HG03442 (cell line): ENCODE measurements at regions not wholly inside any gene's neighbourhood (a gene's known extent, or its start where the extent isn't known, plus 50 kb on each side); places are given as distances from the start of the nearest gene placed in this dataset.

Experiments used
- ATAC-seq: cut with Tn5 transposase; IDR thresholded peaks from one replicate; pipeline ENCODE4 v1.9.1; 2021; ENCODE audit warnings: mild to moderate bottlenecking, moderate library complexity; ENCODE audit not compliant: unreplicated experiment

- no peak for ATAC-seq
Measured at GRCh38 chr10:70966646-70967553, 78.5 kb upstream of the PCBD1 start.

GRCh38 chr10:70967591-70968587 lies 79.5 kb upstream of the PCBD1 start:
- peak; percentile 73 for ATAC-seq

GRCh38 chr10:70969188-70969587 lies 80.8 kb upstream of the PCBD1 start:
- ATAC-seq = no peak

GRCh38 chr10:70970830-70971229 lies 82.5 kb upstream of the PCBD1 start:
- no peak for ATAC-seq

GRCh38 chr10:70973275-70973674 lies 84.9 kb upstream of the PCBD1 start:
- no peak for ATAC-seq

- no peak for ATAC-seq
Measured at GRCh38 chr10:70974351-70974901, 86.1 kb upstream of the PCBD1 start.

GRCh38 chr10:70974920-70975319 lies 86.6 kb upstream of the PCBD1 start:
- no peak for ATAC-seq

- no peak for ATAC-seq
Measured at GRCh38 chr10:70976063-70976695, 87.8 kb upstream of the PCBD1 start.

GRCh38 chr10:70977625-70978024 lies 89.3 kb upstream of the PCBD1 start:
- ATAC-seq = no peak

- no peak for ATAC-seq
Measured at GRCh38 chr10:70978181-70978580, 89.8 kb upstream of the PCBD1 start.

- no peak for ATAC-seq
Measured at GRCh38 chr10:70978816-70979480, 90.6 kb upstream of the PCBD1 start.

- no peak for ATAC-seq
Measured at GRCh38 chr10:70980687-70981086, 92.3 kb upstream of the PCBD1 start.

GRCh38 chr10:70981171-70981836 lies 92.9 kb upstream of the PCBD1 start:
- ATAC-seq = no peak

GRCh38 chr10:70981936-70982335 lies 93.6 kb upstream of the PCBD1 start:
- no peak for ATAC-seq

GRCh38 chr10:70982443-70982842 lies 94.1 kb upstream of the PCBD1 start:
- peak; percentile 41 for ATAC-seq

- no peak for ATAC-seq
Measured at GRCh38 chr10:70984986-70985722, 96.8 kb upstream of the PCBD1 start.

- no peak for ATAC-seq
Measured at GRCh38 chr10:70985824-70986622, 97.7 kb upstream of the PCBD1 start.

- no peak for ATAC-seq
Measured at GRCh38 chr10:70986623-70986950, 98.2 kb upstream of the PCBD1 start.
